ENCODE measurements at regions not wholly inside any gene's neighbourhood (a gene's known extent, or its start where the extent isn't known, plus 50 kb on each side); places are given as distances from the start of the nearest gene placed in this dataset.

DNA sequence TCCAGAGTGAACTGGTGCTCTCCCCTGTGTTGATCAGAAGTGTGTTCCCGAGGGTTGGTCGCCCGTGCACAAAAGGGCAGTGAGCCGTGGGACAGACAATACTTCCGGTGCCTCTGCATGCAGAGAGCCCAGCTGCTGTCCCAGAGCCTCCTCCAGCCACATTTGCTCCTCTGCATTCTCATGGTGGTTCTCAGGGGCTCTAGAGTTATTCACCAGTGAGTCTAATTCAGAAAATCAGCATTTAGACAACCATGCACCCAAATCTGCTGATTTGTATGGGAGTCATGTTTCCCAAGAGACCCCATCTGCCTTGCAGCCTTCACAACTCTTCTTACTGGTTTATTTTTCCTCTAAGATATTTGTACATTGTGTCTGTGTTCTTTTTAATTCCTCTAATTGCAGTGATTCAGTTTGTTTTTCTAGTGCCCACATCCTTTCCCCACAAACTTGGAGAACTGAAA, 107.0 kb upstream of the SPRED1 start:
- Histone ChIP-seq H3K4me3 (ENCODE audit: insufficient read depth, low read depth, low read length) (no peak overlapping the region), H3K36me3 (replicated peaks; ENCODE audit: control insufficient read depth, insufficient read depth, low read length) (no peaks in the 10 kb centered on the region), H3K27me3 (ENCODE audit: control insufficient read depth, insufficient read depth, low read length) (no peaks in the 10 kb centered on the region)
- DNase-seq = no peak

DNA sequence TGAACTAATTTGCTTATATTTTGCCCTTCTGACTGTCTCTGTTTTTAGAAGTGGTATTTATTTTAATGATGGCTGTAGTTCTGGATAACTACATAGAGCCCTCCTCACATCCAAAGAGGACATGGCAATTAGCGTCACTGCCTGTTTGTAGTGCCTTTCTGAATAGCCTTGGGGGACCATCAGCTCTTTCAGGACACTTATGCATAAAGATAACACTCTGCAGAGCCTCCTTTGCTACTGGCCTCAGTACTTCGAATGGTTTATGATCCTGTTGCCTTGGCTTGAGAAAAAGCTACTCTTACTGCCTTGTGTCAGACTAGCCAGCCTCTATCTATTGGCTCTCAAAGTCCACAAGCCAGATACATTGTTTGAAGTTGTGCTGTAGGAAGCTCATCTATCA, 105.4 kb upstream of the SPRED1 start:
- no peak overlapping the region for H3K4me3 ChIP-seq (ENCODE audit: insufficient read depth, low read depth, low read length)

DNA sequence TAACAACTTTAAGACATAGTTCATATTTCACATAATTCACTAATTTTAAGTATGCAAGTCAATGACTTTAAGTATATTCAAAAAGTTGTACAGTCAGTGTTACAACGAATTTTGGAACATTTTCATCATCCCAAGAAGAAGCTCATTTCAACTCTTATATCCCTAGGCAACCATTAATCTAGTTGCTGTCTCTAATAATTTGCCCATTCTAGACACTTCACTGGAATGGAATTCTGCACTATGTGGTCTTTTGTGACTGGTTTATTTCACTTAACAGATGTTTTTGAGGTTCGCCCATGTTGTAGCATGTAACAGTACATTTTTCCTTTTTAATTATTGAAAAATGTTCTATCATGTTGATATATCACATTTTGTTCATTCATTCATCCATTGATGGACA, 104.2 kb upstream of the SPRED1 start:
- no peak for DNase-seq
- H3K27me3 ChIP-seq (ENCODE audit: control insufficient read depth, insufficient read depth, low read length) = no peaks in the 10 kb centered on the region
- no peak overlapping the region for H3K4me3 ChIP-seq (ENCODE audit: insufficient read depth, low read depth, low read length)
- H3K36me3 ChIP-seq (replicated peaks; ENCODE audit: control insufficient read depth, insufficient read depth, low read length) = no peaks in the 10 kb centered on the region

More for the DNA sequence above, 105.4 kb upstream of the SPRED1 start:
- Histone ChIP-seq H3K36me3 (replicated peaks; ENCODE audit: control insufficient read depth, insufficient read depth, low read length) (no peaks in the 10 kb centered on the region), H3K27me3 (ENCODE audit: control insufficient read depth, insufficient read depth, low read length) (no peaks in the 10 kb centered on the region)
- no peak for DNase-seq

DNA sequence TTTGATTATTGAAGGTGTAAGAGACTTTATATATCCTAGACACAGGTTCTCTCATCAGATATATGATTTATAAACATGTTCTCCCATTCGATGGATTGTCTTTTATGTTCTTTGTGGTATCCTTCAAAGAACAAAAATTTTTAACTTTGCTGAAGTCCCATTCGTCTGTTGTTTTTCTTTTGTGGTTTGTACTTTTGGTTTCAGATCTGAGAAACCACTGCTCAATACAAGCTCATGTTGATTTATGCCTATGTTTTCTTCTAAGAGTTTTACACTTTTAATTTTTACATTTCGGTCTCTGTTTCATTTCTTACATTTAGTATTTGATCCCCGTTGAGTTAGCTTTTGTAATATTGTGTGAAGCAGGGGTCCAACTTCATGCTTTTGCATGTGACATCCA, 103.3 kb upstream of the SPRED1 start:
- DNase-seq = no peak
- no peaks in the 10 kb centered on the region for H3K27me3 ChIP-seq (ENCODE audit: control insufficient read depth, insufficient read depth, low read length)
- no peak overlapping the region for H3K4me3 ChIP-seq (ENCODE audit: insufficient read depth, low read depth, low read length)
- H3K36me3 ChIP-seq (replicated peaks; ENCODE audit: control insufficient read depth, insufficient read depth, low read length) = no peaks in the 10 kb centered on the region

DNA sequence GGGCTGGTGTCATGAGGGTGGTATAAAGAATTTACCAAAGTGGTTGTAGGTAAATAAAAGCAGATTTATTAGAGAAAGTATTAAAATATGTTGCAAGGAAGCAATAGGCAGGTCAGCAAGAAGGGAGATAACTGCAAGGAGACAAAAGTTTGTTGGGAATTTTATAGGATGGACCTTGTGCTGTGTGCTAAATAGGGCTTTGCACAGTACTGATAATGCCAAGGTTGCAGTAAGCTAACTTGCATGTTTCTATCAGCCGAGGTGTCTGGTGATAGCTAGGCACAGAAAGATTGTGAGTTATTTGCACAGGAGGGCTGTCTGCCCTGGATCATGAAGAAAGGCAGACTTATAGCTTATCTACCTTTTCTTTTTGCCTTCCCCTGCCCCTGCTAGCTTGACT, 102.5 kb upstream of the SPRED1 start:
- H3K36me3 ChIP-seq (replicated peaks; ENCODE audit: control insufficient read depth, insufficient read depth, low read length) = no peaks in the 10 kb centered on the region
- H3K4me3 ChIP-seq (ENCODE audit: insufficient read depth, low read depth, low read length) = no peak overlapping the region
- no peaks in the 10 kb centered on the region for H3K27me3 ChIP-seq (ENCODE audit: control insufficient read depth, insufficient read depth, low read length)
- no peak for DNase-seq

GRCh38 chr15:38150794-38151193, 101.8 kb upstream of the SPRED1 start:
- no peaks in the 10 kb centered on the region for H3K36me3 ChIP-seq (replicated peaks; ENCODE audit: control insufficient read depth, insufficient read depth, low read length)
- no peak overlapping the region for H3K4me3 ChIP-seq (ENCODE audit: insufficient read depth, low read depth, low read length)
- H3K27me3 ChIP-seq (ENCODE audit: control insufficient read depth, insufficient read depth, low read length) = no peaks in the 10 kb centered on the region
- DNase-seq = no peak

- no peaks in the 10 kb centered on the region for H3K27me3 ChIP-seq (ENCODE audit: control insufficient read depth, insufficient read depth, low read length)
- no peak for DNase-seq
Observed at GRCh38 chr15:38153781-38154180, 98.9 kb upstream of the SPRED1 start.

DNA sequence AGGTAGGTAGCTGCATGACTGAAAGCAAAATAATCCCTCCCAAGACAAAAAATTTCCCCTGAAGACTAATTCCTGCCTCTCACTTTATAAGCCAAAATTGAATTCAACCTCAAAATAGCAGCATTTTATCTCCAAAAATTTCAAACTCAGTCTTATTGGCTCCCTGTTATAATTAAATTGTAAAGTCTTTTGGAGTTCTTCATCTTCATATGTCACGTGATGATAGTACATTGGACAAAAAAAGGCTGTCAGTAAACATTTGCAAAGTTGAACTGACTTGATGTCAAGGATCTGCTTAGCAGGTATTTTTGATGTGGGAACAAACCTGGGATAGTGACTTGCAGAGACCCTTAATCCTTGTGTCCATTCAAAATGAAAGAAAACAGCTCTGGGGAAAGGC, 98.4 kb upstream of the SPRED1 start:
- no peak for DNase-seq
- Histone ChIP-seq H3K27me3 (ENCODE audit: control insufficient read depth, insufficient read depth, low read length) (no peaks in the 10 kb centered on the region), H3K4me3 (ENCODE audit: insufficient read depth, low read depth, low read length) (no peak overlapping the region), H3K36me3 (replicated peaks; ENCODE audit: control insufficient read depth, insufficient read depth, low read length) (no peaks in the 10 kb centered on the region)

More at GRCh38 chr15:38153781-38154180, 98.9 kb upstream of the SPRED1 start:
- Histone ChIP-seq H3K4me3 (ENCODE audit: insufficient read depth, low read depth, low read length) (no peak overlapping the region), H3K36me3 (replicated peaks; ENCODE audit: control insufficient read depth, insufficient read depth, low read length) (no peaks in the 10 kb centered on the region)

DNA sequence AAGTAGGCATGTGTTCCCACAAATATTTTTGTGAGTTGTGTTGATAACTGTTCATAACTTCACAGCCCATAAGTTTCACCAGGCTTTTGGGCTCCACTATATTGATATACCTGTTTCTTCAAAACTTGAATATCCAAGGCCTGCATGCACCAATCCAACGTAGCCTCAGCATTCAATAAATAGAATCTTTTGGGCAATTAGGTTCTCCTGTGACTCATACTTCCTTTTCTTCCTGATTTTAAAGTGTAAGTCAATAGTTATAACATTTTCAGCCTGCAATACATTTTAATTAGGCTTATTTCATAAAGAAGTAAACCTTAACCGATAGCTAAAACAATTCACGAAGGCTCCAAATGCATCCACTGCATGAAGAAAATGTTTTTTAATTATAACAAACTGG, 97.8 kb upstream of the SPRED1 start:
- Histone ChIP-seq H3K36me3 (replicated peaks; ENCODE audit: control insufficient read depth, insufficient read depth, low read length) (no peaks in the 10 kb centered on the region), H3K4me3 (ENCODE audit: insufficient read depth, low read depth, low read length) (no peak overlapping the region), H3K27me3 (ENCODE audit: control insufficient read depth, insufficient read depth, low read length) (no peaks in the 10 kb centered on the region)
- DNase-seq = no peak

DNA sequence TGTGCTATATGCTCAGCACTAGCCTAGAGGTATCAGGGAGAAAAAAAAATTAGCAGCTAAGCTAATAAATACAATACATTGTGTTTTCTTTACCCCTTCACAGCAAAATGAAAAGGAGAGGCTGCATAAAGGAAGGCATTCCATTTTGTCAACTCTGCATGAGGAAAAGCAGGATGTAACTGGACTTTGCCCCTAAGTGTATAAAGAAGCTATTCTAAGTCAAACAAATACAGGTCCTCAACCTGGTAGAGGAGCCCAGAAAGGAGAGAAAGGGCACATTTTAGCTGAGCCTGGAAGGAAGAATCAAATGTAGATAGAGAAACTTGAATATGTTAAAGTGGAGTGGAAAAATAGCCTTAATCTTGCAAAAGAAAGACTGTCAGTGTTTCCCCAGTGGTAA, 89.0 kb upstream of the SPRED1 start:
- H3K27me3 ChIP-seq (ENCODE audit: control insufficient read depth, insufficient read depth, low read length) = no peaks in the 10 kb centered on the region
- H3K4me3 ChIP-seq (ENCODE audit: insufficient read depth, low read depth, low read length) = no peak overlapping the region
- no peak for DNase-seq
- H3K36me3 ChIP-seq (replicated peaks; ENCODE audit: control insufficient read depth, insufficient read depth, low read length) = no peaks in the 10 kb centered on the region

DNA sequence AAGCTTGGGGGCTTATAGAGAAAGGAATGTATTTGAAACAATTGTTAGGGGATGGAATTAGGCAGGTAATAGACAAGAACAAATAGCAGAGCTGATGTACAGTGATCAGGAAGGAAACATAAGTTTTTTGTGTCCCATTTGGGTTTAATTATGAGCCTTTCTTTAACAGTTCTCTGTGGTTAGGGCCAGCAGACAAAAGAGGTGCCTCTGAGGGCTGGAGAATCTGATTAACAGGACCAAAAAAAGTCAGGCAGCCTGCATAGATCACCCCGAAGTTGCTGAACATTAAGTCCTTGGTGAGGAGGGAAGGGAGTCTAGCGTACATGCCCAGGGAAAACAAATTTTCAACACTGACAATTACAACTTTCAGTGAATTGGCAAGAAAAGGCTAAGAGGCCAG, 88.6 kb upstream of the SPRED1 start:
- H3K36me3 ChIP-seq (replicated peaks; ENCODE audit: control insufficient read depth, insufficient read depth, low read length) = no peaks in the 10 kb centered on the region
- no peaks in the 10 kb centered on the region for H3K27me3 ChIP-seq (ENCODE audit: control insufficient read depth, insufficient read depth, low read length)
- H3K4me3 ChIP-seq (ENCODE audit: insufficient read depth, low read depth, low read length) = no peak overlapping the region
- no peak for DNase-seq

GRCh38 chr15:38164507-38164906, 88.1 kb upstream of the SPRED1 start:
- Histone ChIP-seq H3K4me3 (ENCODE audit: insufficient read depth, low read depth, low read length) (no peak overlapping the region), H3K27me3 (ENCODE audit: control insufficient read depth, insufficient read depth, low read length) (no peaks in the 10 kb centered on the region), H3K36me3 (replicated peaks; ENCODE audit: control insufficient read depth, insufficient read depth, low read length) (no peaks in the 10 kb centered on the region)
- DNase-seq = no peak

DNA sequence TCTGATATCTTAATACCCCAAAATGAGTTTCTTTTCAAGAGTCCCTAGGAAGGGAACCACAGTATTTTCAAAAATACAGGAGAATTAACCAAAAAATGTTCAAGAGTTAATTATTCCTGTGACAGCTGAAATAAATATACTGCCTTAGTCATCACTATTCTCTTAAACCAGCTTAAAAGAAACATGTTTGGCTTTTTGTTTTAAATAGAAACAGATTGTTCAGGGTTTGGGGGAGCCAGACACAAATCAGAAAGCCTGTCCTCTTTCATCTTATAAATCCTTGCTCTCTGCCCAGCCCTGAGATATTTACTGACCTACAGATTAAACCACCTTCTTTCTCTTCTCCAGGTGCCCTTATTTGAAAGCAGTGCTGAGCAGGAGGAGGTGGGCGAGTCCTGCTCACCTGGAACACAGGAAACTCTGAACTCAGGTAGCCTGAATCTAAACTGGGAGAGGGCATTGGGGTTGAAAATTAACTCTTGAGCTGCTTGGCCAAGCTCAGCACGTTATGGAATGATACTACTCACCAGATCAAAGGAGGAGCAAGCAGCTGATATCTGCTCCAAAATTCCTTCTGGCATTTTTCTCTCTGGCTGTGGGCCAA, 84.1 kb upstream of the SPRED1 start:
- DNase-seq = no peak
- no peaks in the 10 kb centered on the region for H3K27me3 ChIP-seq (ENCODE audit: control insufficient read depth, insufficient read depth, low read length)
- no peaks in the 10 kb centered on the region for H3K36me3 ChIP-seq (replicated peaks; ENCODE audit: control insufficient read depth, insufficient read depth, low read length)
- H3K4me3 ChIP-seq (ENCODE audit: insufficient read depth, low read depth, low read length) = no peak overlapping the region

DNA sequence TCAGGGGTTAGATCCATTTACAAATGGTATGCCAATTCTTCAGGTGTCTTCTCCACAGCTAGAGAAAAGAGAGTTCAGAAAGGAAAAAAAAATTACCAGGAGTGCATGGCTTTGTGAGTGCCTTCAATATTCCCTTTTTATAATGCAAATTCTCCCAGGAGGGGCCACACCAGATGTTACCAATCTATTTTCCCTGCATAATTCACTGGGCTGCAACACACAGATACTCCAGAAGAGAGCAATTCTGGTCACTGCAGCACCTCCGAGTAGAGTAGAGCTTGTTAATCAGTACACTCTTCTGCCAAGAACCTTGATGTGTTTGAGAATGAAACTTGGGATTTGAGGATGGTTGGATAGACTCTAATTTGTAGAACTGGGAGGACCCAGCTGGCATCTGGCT, 80.7 kb upstream of the SPRED1 start:
- no peaks in the 10 kb centered on the region for H3K36me3 ChIP-seq (replicated peaks; ENCODE audit: control insufficient read depth, insufficient read depth, low read length)
- no peak for DNase-seq
- H3K27me3 ChIP-seq (ENCODE audit: control insufficient read depth, insufficient read depth, low read length) = no peaks in the 10 kb centered on the region
- H3K4me3 ChIP-seq (ENCODE audit: insufficient read depth, low read depth, low read length) = no peak overlapping the region

GRCh38 chr15:38174691-38175090, 77.9 kb upstream of the SPRED1 start:
- no peaks in the 10 kb centered on the region for H3K27me3 ChIP-seq (ENCODE audit: control insufficient read depth, insufficient read depth, low read length)
- H3K36me3 ChIP-seq (replicated peaks; ENCODE audit: control insufficient read depth, insufficient read depth, low read length) = no peaks in the 10 kb centered on the region
- H3K4me3 ChIP-seq (ENCODE audit: insufficient read depth, low read depth, low read length) = no peak overlapping the region
- no peak for DNase-seq

- no peaks in the 10 kb centered on the region for H3K36me3 ChIP-seq (replicated peaks; ENCODE audit: control insufficient read depth, insufficient read depth, low read length)
- no peak for DNase-seq
- H3K27me3 ChIP-seq (ENCODE audit: control insufficient read depth, insufficient read depth, low read length) = no peaks in the 10 kb centered on the region
- no peak overlapping the region for H3K4me3 ChIP-seq (ENCODE audit: insufficient read depth, low read depth, low read length)
Observed at GRCh38 chr15:38176155-38176554, 76.5 kb upstream of the SPRED1 start.

All from H7 (cell line).